ENCODE measurements at regions not wholly inside any gene's neighbourhood (a gene's known extent, or its start where the extent isn't known, plus 50 kb on each side); places are given as distances from the start of the nearest gene placed in this dataset.

DNA sequence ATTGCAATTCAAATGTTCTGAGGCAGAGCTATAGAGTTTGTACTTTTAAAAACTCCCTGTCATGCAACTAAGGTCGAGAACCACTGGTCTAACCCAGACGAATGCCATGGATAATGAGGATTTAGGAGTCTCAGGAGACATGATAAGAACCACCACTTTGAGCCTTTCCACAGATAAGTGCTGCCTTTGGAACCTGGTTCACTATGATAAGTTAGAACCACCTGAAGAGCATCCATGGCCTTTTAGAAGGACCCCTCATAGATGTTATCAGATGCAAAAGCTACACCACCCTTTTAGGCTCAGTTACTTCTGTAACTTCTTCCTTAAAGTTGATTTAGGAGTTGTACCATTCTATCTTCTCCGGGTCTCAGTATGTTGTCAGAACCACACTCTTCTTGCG, 350.6 kb upstream of the CCL2 start:
- Histone ChIP-seq H3K27me3 (ENCODE audit: control insufficient read depth in 3 of 3, insufficient read depth in 3 of 3, low read length in 2 of 3) (peaks cover 0 to 7% (median 0%) of the 10 kb centered on the region in 3 donors), H3K9ac (ENCODE audit: insufficient read depth in 1 of 2, low read length in 2 of 2) (no peak overlapping the region), H3K27ac (ENCODE audit: low read depth in 1 of 2, low read length in 1 of 2) (no peak overlapping the region), H3K4me3 (no peak overlapping the region), H3K36me3 (ENCODE audit: control insufficient read depth in 4 of 4, insufficient read depth in 4 of 4, low read length in 4 of 4) (no peaks in the 10 kb centered on the region), H3K9me3 (ENCODE audit: control insufficient read depth in 4 of 4, insufficient read depth in 3 of 4, low read length in 3 of 4) (no peaks in the 10 kb centered on the region), H3K4me1 (ENCODE audit: control insufficient read depth in 5 of 5, insufficient read depth in 5 of 5, low read length in 5 of 5) (no peaks in the 10 kb centered on the region)
- TF ChIP-seq, protein P1, sequence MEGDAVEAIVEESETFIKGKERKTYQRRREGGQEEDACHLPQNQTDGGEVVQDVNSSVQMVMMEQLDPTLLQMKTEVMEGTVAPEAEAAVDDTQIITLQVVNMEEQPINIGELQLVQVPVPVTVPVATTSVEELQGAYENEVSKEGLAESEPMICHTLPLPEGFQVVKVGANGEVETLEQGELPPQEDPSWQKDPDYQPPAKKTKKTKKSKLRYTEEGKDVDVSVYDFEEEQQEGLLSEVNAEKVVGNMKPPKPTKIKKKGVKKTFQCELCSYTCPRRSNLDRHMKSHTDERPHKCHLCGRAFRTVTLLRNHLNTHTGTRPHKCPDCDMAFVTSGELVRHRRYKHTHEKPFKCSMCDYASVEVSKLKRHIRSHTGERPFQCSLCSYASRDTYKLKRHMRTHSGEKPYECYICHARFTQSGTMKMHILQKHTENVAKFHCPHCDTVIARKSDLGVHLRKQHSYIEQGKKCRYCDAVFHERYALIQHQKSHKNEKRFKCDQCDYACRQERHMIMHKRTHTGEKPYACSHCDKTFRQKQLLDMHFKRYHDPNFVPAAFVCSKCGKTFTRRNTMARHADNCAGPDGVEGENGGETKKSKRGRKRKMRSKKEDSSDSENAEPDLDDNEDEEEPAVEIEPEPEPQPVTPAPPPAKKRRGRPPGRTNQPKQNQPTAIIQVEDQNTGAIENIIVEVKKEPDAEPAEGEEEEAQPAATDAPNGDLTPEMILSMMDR (IDR thresholded peaks at IDR 0.05; ENCODE audit: control extremely low read depth, extremely low read depth): no peak
- ATAC-seq (ENCODE audit: insufficient read depth, low FRiP score): no peak
- WGBS, 2 donors: 85 to 88% methylated on average over 4 of the region's 4 CpGs
- no peak for DNase-seq

DNA sequence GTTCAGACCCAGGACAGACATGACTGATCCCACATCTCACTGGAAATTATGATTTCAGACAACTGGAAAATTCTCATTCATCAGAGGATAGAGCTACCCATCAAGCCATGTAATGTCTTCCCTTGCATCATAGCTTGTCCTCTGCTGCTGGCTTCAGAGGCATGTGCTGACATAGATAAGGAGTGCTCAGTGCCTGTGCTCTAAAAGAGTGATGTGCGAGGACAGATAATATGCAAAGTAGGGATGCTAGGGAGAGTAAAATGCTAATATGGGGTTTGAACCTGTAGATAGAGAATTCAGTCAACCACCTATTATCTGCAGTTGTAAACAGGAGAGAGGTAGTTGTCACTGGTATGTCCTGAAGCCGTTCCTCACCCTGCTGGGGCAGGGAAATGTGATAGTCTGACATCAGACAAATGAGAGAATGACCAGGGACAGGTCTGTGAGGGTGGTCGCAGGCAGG, 349.7 kb upstream of the CCL2 start:
- Histone ChIP-seq H3K4me1 (ENCODE audit: control insufficient read depth in 5 of 5, insufficient read depth in 5 of 5, low read length in 5 of 5) (no peaks in the 10 kb centered on the region), H3K4me3 (no peak overlapping the region), H3K9me3 (ENCODE audit: control insufficient read depth in 4 of 4, insufficient read depth in 3 of 4, low read length in 3 of 4) (no peaks in the 10 kb centered on the region), H3K27ac (ENCODE audit: low read depth in 1 of 2, low read length in 1 of 2) (no peak overlapping the region), H3K27me3 (ENCODE audit: control insufficient read depth in 3 of 3, insufficient read depth in 3 of 3, low read length in 2 of 3) (peaks cover 0 to 7% (median 0%) of the 10 kb centered on the region in 3 donors), H3K9ac (ENCODE audit: insufficient read depth in 1 of 2, low read length in 2 of 2) (no peak overlapping the region), H3K36me3 (ENCODE audit: control insufficient read depth in 4 of 4, insufficient read depth in 4 of 4, low read length in 4 of 4) (no peaks in the 10 kb centered on the region)
- TF ChIP-seq, protein P1 (IDR thresholded peaks at IDR 0.05; ENCODE audit: control extremely low read depth, extremely low read depth): no peak
- DNase-seq (no peak), ATAC-seq (ENCODE audit: insufficient read depth, low FRiP score) (no peak)
- WGBS, 2 donors: 59 to 64% methylated on average over 3 of the region's 3 CpGs

DNA sequence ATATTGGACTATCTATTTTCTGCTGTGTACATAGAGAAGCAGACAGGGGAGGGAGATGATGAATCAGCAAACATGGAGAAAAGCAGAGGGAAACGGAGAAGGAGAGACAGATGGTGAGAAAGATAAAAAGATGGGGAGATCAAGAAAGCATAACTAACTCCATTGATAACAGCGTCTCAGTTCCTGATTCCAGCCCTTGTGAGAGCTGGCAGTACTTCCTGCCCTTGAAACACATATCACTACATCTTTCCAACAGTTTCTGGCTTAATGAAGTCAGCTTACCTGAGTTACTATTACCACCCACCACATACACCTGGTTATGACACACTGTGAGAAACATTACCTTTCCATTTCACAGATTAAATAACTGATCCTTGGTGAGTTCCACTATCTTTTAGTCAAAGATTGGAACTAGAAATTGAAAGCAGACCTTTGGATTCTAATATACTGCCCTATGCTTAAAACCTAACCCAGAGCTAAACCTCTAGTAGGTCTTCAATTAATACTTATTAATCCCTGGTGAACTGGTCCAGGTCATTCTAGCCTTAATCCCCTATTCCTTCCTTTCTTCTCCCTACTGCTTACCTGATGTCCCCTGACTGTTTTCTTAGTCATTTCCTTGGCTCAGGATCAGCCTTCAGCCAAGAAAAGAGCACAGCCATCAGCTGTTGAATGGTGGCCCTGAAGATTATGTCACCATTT, 346.6 kb upstream of the CCL2 start:
- Histone ChIP-seq H3K27me3 (ENCODE audit: control insufficient read depth in 3 of 3, insufficient read depth in 3 of 3, low read length in 2 of 3) (no peaks in the 10 kb centered on the region), H3K4me1 (ENCODE audit: control insufficient read depth in 5 of 5, insufficient read depth in 5 of 5, low read length in 5 of 5) (no peaks in the 10 kb centered on the region), H3K4me3 (no peak overlapping the region), H3K9ac (ENCODE audit: insufficient read depth in 1 of 2, low read length in 2 of 2) (no peak overlapping the region), H3K36me3 (ENCODE audit: control insufficient read depth in 4 of 4, insufficient read depth in 4 of 4, low read length in 4 of 4) (no peaks in the 10 kb centered on the region), H3K27ac (ENCODE audit: low read depth in 1 of 2, low read length in 1 of 2) (no peak overlapping the region), H3K9me3 (ENCODE audit: control insufficient read depth in 4 of 4, insufficient read depth in 3 of 4, low read length in 3 of 4) (peaks cover 0 to 3% (median 0%) of the 10 kb centered on the region in 4 donors)
- WGBS, 2 donors: 9 to 29% methylated on average over 2 of the region's 2 CpGs
- TF ChIP-seq, protein P1 (IDR thresholded peaks at IDR 0.05; ENCODE audit: control extremely low read depth, extremely low read depth): no peak
- ATAC-seq (ENCODE audit: insufficient read depth, low FRiP score): no peak
- no peak for DNase-seq

Data from lung (tissue), 11 donors.